HCT116 (cell line): ENCODE measurements at regions not wholly inside any gene's neighbourhood (a gene's known extent, or its start where the extent isn't known, plus 50 kb on each side); places are given as distances from the start of the nearest gene placed in this dataset.

ENCODE experiments used
- CTCF ChIP-seq, 3 experiments: fragments of 200-600 bp in 1 of 3; sonication (generic) in 1 of 3; IDR thresholded peaks in 2 of 3; conservative IDR thresholded peaks in 1 of 3; 2 replicates each; pipeline ENCODE4 v1.5.1; 2012 to 2017; ENCODE audit warnings: low read depth in 2 of 3, low read length in 2 of 3, antibody characterized with exemption in 1 of 3, borderline replicate concordance in 1 of 3, control low read depth in 1 of 3, mild to moderate bottlenecking in 1 of 3, mixed read lengths in 1 of 3, mixed run types in 1 of 3, moderate library complexity in 1 of 3; ENCODE audit not compliant: insufficient read depth in 1 of 3
- SRF ChIP-seq: IDR thresholded peaks from 2 replicates; pipeline ENCODE4 v1.6.1; 2012; ENCODE audit warnings: low read depth

GRCh38 chr15:62846131-62846804, 196.3 kb upstream of the TPM1 start:
- TF ChIP-seq CTCF (IDR thresholded peaks at IDR 0.05 in 2 of 3, conservative IDR thresholded peaks at IDR 0.05 in 1 of 3; ENCODE audit: borderline replicate concordance in 1 of 3, insufficient read depth in 1 of 3, low read depth in 2 of 3, low read length in 2 of 3), result no peak
- TF ChIP-seq SRF, result no peak
